HepG2 (cell line): ENCODE measurements at regions not wholly inside any gene's neighbourhood (a gene's known extent, or its start where the extent isn't known, plus 50 kb on each side); places are given as distances from the start of the nearest gene placed in this dataset.

ENCODE experiments used
- ATAC-seq: fragments of 200-7000 bp; cut with Tn5 transposase; 3 replicates; pipeline ENCODE4 v1.9.1; 2020; ENCODE audit warnings: mild to moderate bottlenecking, moderate library complexity
- BruUV-seq: library from RNA; stranded (reverse); fragments of 400-500 nt; replicated peaks from 2 replicates; lab custom pipeline; 2021; lab: Mats Ljungman, UMichigan
- CTCF ChIA-PET: fragments of 300-600 bp; formaldehyde crosslinking; extraction: SDS; loops from one replicate; lab custom pipeline; 2021; ENCODE audit warnings: low total read pairs, inconsistent platforms, low intra/inter-chr PET ratio; lab: Yijun Ruan, JAX
- POLR2A ChIA-PET: fragments of 350-600 bp; sonication (Branson Sonifier 250); formaldehyde crosslinking; loops from one replicate; lab custom pipeline; 2020; ENCODE audit warnings: antibody characterized with exemption, inconsistent platforms; lab: Yijun Ruan, JAX
- DNase-seq: peaks from one replicate; pipeline ENCODE4 v3.0.0-alpha.2; 2015; ENCODE audit warnings: low spot score
- FAIRE-seq: peaks from 3 replicates; lab custom pipeline; 2011; peaks lifted over from hg19 to GRCh38; lab: Jason Lieb, UNC
- H2AFZ ChIP-seq: one replicate; pipeline ENCODE4 v1.6.1; 2011; ENCODE audit warnings: low read length, inconsistent platforms
- H3K27ac ChIP-seq: fragments of 300-600 bp; 3 replicates; pipeline ENCODE4 v1.8.0; 2011; ENCODE audit warnings: mixed run types, mild to moderate bottlenecking, mixed read lengths, low read length, inconsistent platforms; ENCODE audit not compliant: insufficient read depth; ENCODE audit errors: extremely low read length
- H3K27me3 ChIP-seq, 2 experiments: fragments of 200-600 bp in 1 of 2; 2 replicates in 1 of 2; 3 replicates in 1 of 2; pipeline versions ENCODE4 v1.6.0 to v1.8.0; 2011; ENCODE audit warnings: low read length in 2 of 2, mild to moderate bottlenecking in 2 of 2, moderate library complexity in 2 of 2, inconsistent platforms in 1 of 2; ENCODE audit not compliant: insufficient read depth in 2 of 2, control insufficient read depth in 1 of 2
- H3K36me3 ChIP-seq, 2 experiments: fragments of 200-600 bp in 1 of 2; replicated peaks in 1 of 2; 2 replicates in 1 of 2; 3 replicates in 1 of 2; pipeline versions ENCODE4 v1.5.1 to v1.8.0; 2011; ENCODE audit warnings: low read length in 2 of 2, inconsistent platforms in 1 of 2; ENCODE audit not compliant: insufficient read depth in 2 of 2, control insufficient read depth in 1 of 2
- H3K4me1 ChIP-seq: 2 replicates; pipeline ENCODE4 v1.5.1; 2012; ENCODE audit warnings: low read length, inconsistent platforms; ENCODE audit not compliant: insufficient read depth
- H3K4me2 ChIP-seq: 2 replicates; pipeline ENCODE4 v1.6.0; 2011; ENCODE audit warnings: low read depth, low read length, inconsistent platforms
- H3K4me3 ChIP-seq, 3 experiments: fragments of 200-600 bp in 1 of 3; sonication (generic), shearing (Covaris generic) in 1 of 3; replicated peaks in 1 of 3; 2 replicates each; pipeline ENCODE4 v1.5.1; 2011 to 2016; ENCODE audit warnings: low read length in 3 of 3, inconsistent platforms in 2 of 3, low read depth in 2 of 3, mild to moderate bottlenecking in 2 of 3, control low read depth in 1 of 3, mixed read lengths in 1 of 3; ENCODE audit not compliant: insufficient read depth in 1 of 3
- H3K79me2 ChIP-seq: one replicate; pipeline ENCODE4 v1.6.1; 2011; ENCODE audit warnings: low read length, inconsistent platforms; ENCODE audit not compliant: insufficient read depth
- H3K9ac ChIP-seq: 2 replicates; pipeline ENCODE4 v1.6.0; 2011; ENCODE audit warnings: mild to moderate bottlenecking, low read depth, low read length, inconsistent platforms; ENCODE audit not compliant: insufficient read depth
- H3K9me3 ChIP-seq: 2 replicates; pipeline ENCODE4 v1.5.1; 2012; ENCODE audit warnings: mild to moderate bottlenecking, low read length
- H4K20me1 ChIP-seq: 2 replicates; pipeline ENCODE4 v1.6.0; 2011; ENCODE audit warnings: inconsistent platforms, mild to moderate bottlenecking, low read length, moderate library complexity; ENCODE audit not compliant: insufficient read depth
- AHDC1 ChIP-seq: sonication (generic); formaldehyde crosslinking; IDR thresholded peaks from 2 replicates; pipeline ENCODE4 v1.5.1; 2020; ENCODE audit warnings: mild to moderate bottlenecking, missing genetic modification reagents, borderline replicate concordance
- GFI1 ChIP-seq: sonication (generic); formaldehyde crosslinking; IDR thresholded peaks from 2 replicates; pipeline ENCODE4 v1.5.0; 2020; ENCODE audit warnings: missing genetic modification reagents, mild to moderate bottlenecking, borderline replicate concordance
- HNF4A ChIP-seq: sonication (generic); formaldehyde crosslinking; IDR thresholded peaks from 2 replicates; pipeline ENCODE4 v1.4.0; 2020; ENCODE audit warnings: missing genetic modification reagents
- NFYB ChIP-seq: sonication (generic); formaldehyde crosslinking; IDR thresholded peaks from 2 replicates; pipeline ENCODE4 v1.4.0; 2020; ENCODE audit warnings: missing genetic modification reagents
- PAXIP1 ChIP-seq: sonication (generic); formaldehyde crosslinking; conservative IDR thresholded peaks from 2 replicates; pipeline ENCODE4 v1.4.0; 2020; ENCODE audit warnings: mild to moderate bottlenecking, missing genetic modification reagents, moderate library complexity
- RFX1 ChIP-seq: fragments of 450-650 bp; IDR thresholded peaks from 2 replicates; pipeline ENCODE4 v1.6.1; 2017
- ZNF839 ChIP-seq: sonication (generic); formaldehyde crosslinking; IDR thresholded peaks from 2 replicates; pipeline ENCODE4 v1.4.0; 2020; ENCODE audit warnings: missing genetic modification reagents, mild to moderate bottlenecking, borderline replicate concordance
- WGBS: methylation state at CpG from one replicate; pipeline ENCODE4 v1.1.6; 2017; ENCODE audit warnings: low lambda C conversion rate; 5-methylcytosine and 5-hydroxymethylcytosine counted together
- in situ Hi-C: cut with HindIII; loops from 2 replicates; pipeline ENCODE4 v1.10.0; 2017; ENCODE audit warnings: low pct_unique_long_range_greater_than_20kb; ENCODE audit not compliant: extremely low pct_ligation_motif_present
- intact Hi-C: fragments of 100-400 bp; cut with micrococcal nuclease; formaldehyde crosslinking; loops from one replicate; pipeline ENCODE4 v1.10.0; 2022; ENCODE audit not compliant: unreplicated experiment

GRCh38 chr18:1392046-1392445 is 487.4 kb downstream of the ADCYAP1 start:
- Histone ChIP-seq H3K27ac (no peak overlapping the region), H4K20me1 (no peaks in the 10 kb centered on the region), H3K4me1 (peaks cover 23% of the 10 kb centered on the region), H3K9me3 (0 out of 2 replicates have a peak, but pooled peaks cover 5% of the 10 kb centered on the region), H3K79me2 (no peaks in the 10 kb centered on the region), H3K27me3 (no peaks in the 10 kb centered on the region), H3K9ac (no peak overlapping the region), H3K4me2 (peak overlapping the region; percentile 30; the same call in 1 of the 2 replicates), H3K36me3 (no peaks in the 10 kb centered on the region), H3K4me3 (no peak overlapping the region), H2AFZ (no peak overlapping the region)
- TF ChIP-seq NFYB (CRISPR knock-in tag): peak; percentile 48
- TF ChIP-seq HNF4A (CRISPR knock-in tag): peak; percentile 54
- TF ChIP-seq ZNF839 (CRISPR knock-in tag): no peak
- ChIA-PET CTCF (no interaction called here), POLR2A (no interaction called here)
- 0% methylated on average over 3 of the region's 3 CpGs for WGBS
- intact Hi-C loops: no loop called here
- ATAC-seq (peak; percentile 78), DNase-seq (peak; percentile 5), FAIRE-seq (peak; percentile 26)
- BruUV-seq: no TSS peak
- in situ Hi-C loops: no loop called here

- DNase-seq (peak; percentile 7), FAIRE-seq (no peak), ATAC-seq (peak; percentile 56)
- Histone ChIP-seq H3K27ac (no peak overlapping the region), H3K9ac (no peak overlapping the region), H3K27me3 (no peaks in the 10 kb centered on the region), H3K9me3 (no peaks in the 10 kb centered on the region), H4K20me1 (no peaks in the 10 kb centered on the region), H3K4me1 (peaks cover 23% of the 10 kb centered on the region), H2AFZ (no peak overlapping the region), H3K36me3 (no peaks in the 10 kb centered on the region), H3K4me3 (no peak overlapping the region), H3K4me2 (peak overlapping the region; percentile 30; the same call in 1 of the 2 replicates), H3K79me2 (no peaks in the 10 kb centered on the region)
- WGBS: 5% methylated on average over 7 of the region's 7 CpGs
- POLR2A ChIA-PET: no interaction called here
- CTCF ChIA-PET: no interaction called here
- in situ Hi-C loops: no loop called here
- intact Hi-C loops: no loop called here
- no TSS peak for BruUV-seq
- TF ChIP-seq GFI1 (CRISPR knock-in tag) (peak; percentile 46; the same call in 1 of the 2 replicates), AHDC1 (CRISPR knock-in tag) (0 out of 2 replicates have a peak, but pooled peaks have one; percentile 19), PAXIP1 (peak; percentile 51; the same call in 1 of the 2 replicates), NFYB (CRISPR knock-in tag) (no peak), RFX1 (no peak)
Measured at GRCh38 chr18:1392865-1393734, 488.4 kb downstream of the ADCYAP1 start.
